Hepatic stellate cell (primary cell): ENCODE measurements at regions not wholly inside any gene's neighbourhood (a gene's known extent, or its start where the extent isn't known, plus 50 kb on each side); places are given as distances from the start of the nearest gene placed in this dataset.
"Not testable (repeated sequence)": the region's sequence is repeated elsewhere in the genome, so short reads cannot be mapped to it uniquely, and the experiment has no call there.

Source experiments
- DNase-seq: peaks from one replicate; pipeline ENCODE4 v3.0.0; 2011; ENCODE audit warnings: low spot score

GRCh38 chr21:35309316-35309715 is 260.2 kb upstream of the RUNX1 start:
- no peak for DNase-seq

GRCh38 chr21:35303085-35303484 is 254.0 kb upstream of the RUNX1 start:
- peak; percentile 35 for DNase-seq

GRCh38 chr21:35298757-35299156 is 249.7 kb upstream of the RUNX1 start:
- no peak for DNase-seq

- no peak for DNase-seq
Measured at GRCh38 chr21:35297665-35298064, 248.6 kb upstream of the RUNX1 start.

- DNase-seq = no peak
Measured at GRCh38 chr21:35294231-35294898, 245.3 kb upstream of the RUNX1 start.

- DNase-seq = peak; percentile 9
Measured at GRCh38 chr21:35291973-35292627, 243.0 kb upstream of the RUNX1 start.

GRCh38 chr21:35291034-35291433 is 241.9 kb upstream of the RUNX1 start:
- DNase-seq = no peak

GRCh38 chr21:35288238-35288637 is 239.1 kb upstream of the RUNX1 start:
- no peak for DNase-seq

- no peak for DNase-seq
Measured at GRCh38 chr21:35284199-35284598, 235.1 kb upstream of the RUNX1 start.

- DNase-seq = no peak
Measured at GRCh38 chr21:35282944-35283343, 233.8 kb upstream of the RUNX1 start.

- no peak for DNase-seq
Measured at GRCh38 chr21:35281956-35282355, 232.9 kb upstream of the RUNX1 start.

GRCh38 chr21:35280231-35280630 is 231.1 kb upstream of the RUNX1 start:
- no peak for DNase-seq

- no peak for DNase-seq
Measured at GRCh38 chr21:35275776-35276175, 226.7 kb upstream of the RUNX1 start.

- no peak for DNase-seq
Measured at GRCh38 chr21:35274923-35275322, 225.8 kb upstream of the RUNX1 start.

- no peak for DNase-seq
Measured at GRCh38 chr21:35274090-35274489, 225.0 kb upstream of the RUNX1 start.

GRCh38 chr21:35273333-35273732 is 224.2 kb upstream of the RUNX1 start:
- DNase-seq = no peak

- not testable (repeated sequence) for DNase-seq
Measured at GRCh38 chr21:35271344-35272118, 222.4 kb upstream of the RUNX1 start.

- no peak for DNase-seq
Measured at GRCh38 chr21:35268817-35269216, 219.7 kb upstream of the RUNX1 start.

- no peak for DNase-seq
Measured at GRCh38 chr21:35268261-35268660, 219.2 kb upstream of the RUNX1 start.

- no peak for DNase-seq
Measured at GRCh38 chr21:35266546-35266945, 217.4 kb upstream of the RUNX1 start.

GRCh38 chr21:35265170-35265877 is 216.2 kb upstream of the RUNX1 start:
- DNase-seq = no peak

- no peak for DNase-seq
Measured at GRCh38 chr21:35259457-35259856, 210.4 kb upstream of the RUNX1 start.

- no peak for DNase-seq
Measured at GRCh38 chr21:35258521-35258920, 209.4 kb upstream of the RUNX1 start.
